HG02610 (cell line): ENCODE measurements at regions not wholly inside any gene's neighbourhood (a gene's known extent, or its start where the extent isn't known, plus 50 kb on each side); places are given as distances from the start of the nearest gene placed in this dataset.
"Not testable (repeated sequence)": the region's sequence is repeated elsewhere in the genome, so short reads cannot be mapped to it uniquely, and the experiment has no call there.

ENCODE experiments used
- ATAC-seq: cut with Tn5 transposase; IDR thresholded peaks from one replicate; pipeline ENCODE4 v1.9.1; 2021; ENCODE audit warnings: mild to moderate bottlenecking, moderate library complexity; ENCODE audit not compliant: unreplicated experiment

GRCh38 chr1:168457296-168457695 is 86.5 kb downstream of the XCL2 start:
- ATAC-seq: not testable (repeated sequence)

GRCh38 chr1:168455764-168456163 is 88.0 kb downstream of the XCL2 start:
- ATAC-seq: no peak

GRCh38 chr1:168454211-168454815 is 89.5 kb downstream of the XCL2 start:
- no peak for ATAC-seq

GRCh38 chr1:168453056-168453455 is 90.7 kb downstream of the XCL2 start:
- no peak for ATAC-seq

- no peak for ATAC-seq
Measured at GRCh38 chr1:168452329-168452728, 91.5 kb downstream of the XCL2 start.

GRCh38 chr1:168447871-168448270 is 95.9 kb downstream of the XCL2 start:
- ATAC-seq: no peak

GRCh38 chr1:168446081-168446480 is 97.7 kb downstream of the XCL2 start:
- no peak for ATAC-seq

- ATAC-seq: no peak
Measured at GRCh38 chr1:168443899-168444298, 99.9 kb downstream of the XCL2 start.

GRCh38 chr1:168443356-168443755 is 100.4 kb downstream of the XCL2 start:
- no peak for ATAC-seq

- no peak for ATAC-seq
Measured at GRCh38 chr1:168442931-168443330, 100.9 kb downstream of the XCL2 start.

GRCh38 chr1:168441745-168442144 is 102.1 kb downstream of the XCL2 start:
- no peak for ATAC-seq

GRCh38 chr1:168439456-168440375 is 104.1 kb downstream of the XCL2 start:
- no peak for ATAC-seq

- ATAC-seq: no peak
Measured at GRCh38 chr1:168438626-168439025, 105.2 kb downstream of the XCL2 start.

GRCh38 chr1:168437821-168438220 is 106.0 kb downstream of the XCL2 start:
- no peak for ATAC-seq

GRCh38 chr1:168435439-168435838 is 108.4 kb downstream of the XCL2 start:
- ATAC-seq: no peak

- ATAC-seq: no peak
Measured at GRCh38 chr1:168433238-168433637, 110.6 kb downstream of the XCL2 start.

- no peak for ATAC-seq
Measured at GRCh38 chr1:168431882-168432281, 111.9 kb downstream of the XCL2 start.

GRCh38 chr1:168430321-168430720 is 113.5 kb downstream of the XCL2 start:
- no peak for ATAC-seq

GRCh38 chr1:168428063-168428731 is 115.6 kb downstream of the XCL2 start:
- no peak for ATAC-seq

GRCh38 chr1:168427051-168427450 is 116.7 kb downstream of the XCL2 start:
- no peak for ATAC-seq

- no peak for ATAC-seq
Measured at GRCh38 chr1:168424281-168424680, 119.5 kb downstream of the XCL2 start.
